ENCODE measurements at regions not wholly inside any gene's neighbourhood (a gene's known extent, or its start where the extent isn't known, plus 50 kb on each side); places are given as distances from the start of the nearest gene placed in this dataset.

DNA sequence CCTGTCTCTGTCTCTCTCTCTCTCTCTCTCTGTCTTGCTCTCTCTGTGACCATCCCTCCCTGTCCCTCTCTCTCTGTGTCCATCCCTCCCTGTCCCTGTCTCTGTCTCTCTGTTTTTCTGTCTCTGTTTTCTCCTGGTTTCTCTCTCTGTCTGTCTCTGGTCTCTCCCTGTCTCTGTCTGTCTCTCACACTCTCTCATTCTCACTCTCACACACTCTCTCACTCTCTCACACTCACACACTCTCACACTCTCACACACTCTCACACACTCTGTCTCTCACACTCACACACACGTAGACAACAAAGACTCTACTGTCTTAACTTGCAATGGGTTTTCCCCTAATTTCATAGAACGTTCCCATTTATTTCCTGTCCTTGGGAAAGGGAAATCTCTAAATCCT, 299.5 kb downstream of the FOXL1 start:
- TF ChIP-seq EZH2 (IDR thresholded peaks at IDR 0.05; ENCODE audit: insufficient read depth, poor library complexity, severe bottlenecking) (no peak), EZH2phosphoT487 (IDR thresholded peaks at IDR 0.05; ENCODE audit: insufficient read depth, low read depth) (no peak)

All from GM23248 (cell line).